Transverse colon (tissue), 3 donors: ENCODE measurements at regions not wholly inside any gene's neighbourhood (a gene's known extent, or its start where the extent isn't known, plus 50 kb on each side); places are given as distances from the start of the nearest gene placed in this dataset.

ENCODE experiments used
- EP300 ChIP-seq: sonication (generic); formaldehyde crosslinking; IDR thresholded peaks from one replicate; pipeline ENCODE4 v1.6.1; 2017; ENCODE audit warnings: antibody characterized with exemption, low read depth
- TF ChIP-seq, protein P1 (sequence below), 5 experiments: fragments of 200-600 bp in 3 of 5; fragments of 450-650 bp in 2 of 5; sonication (generic) in 3 of 5; IDR thresholded peaks; 1 replicate in 2 of 5; 2 replicates in 3 of 5; pipeline ENCODE4 v1.5.1; 2016 to 2017; ENCODE audit warnings: antibody characterized with exemption in 5 of 5, inconsistent platforms in 3 of 5, mild to moderate bottlenecking in 2 of 5, moderate library complexity in 1 of 5

GRCh38 chr5:110195288-110195687 lies 505.6 kb downstream of the MAN2A1 start:
- TF ChIP-seq, protein P1, sequence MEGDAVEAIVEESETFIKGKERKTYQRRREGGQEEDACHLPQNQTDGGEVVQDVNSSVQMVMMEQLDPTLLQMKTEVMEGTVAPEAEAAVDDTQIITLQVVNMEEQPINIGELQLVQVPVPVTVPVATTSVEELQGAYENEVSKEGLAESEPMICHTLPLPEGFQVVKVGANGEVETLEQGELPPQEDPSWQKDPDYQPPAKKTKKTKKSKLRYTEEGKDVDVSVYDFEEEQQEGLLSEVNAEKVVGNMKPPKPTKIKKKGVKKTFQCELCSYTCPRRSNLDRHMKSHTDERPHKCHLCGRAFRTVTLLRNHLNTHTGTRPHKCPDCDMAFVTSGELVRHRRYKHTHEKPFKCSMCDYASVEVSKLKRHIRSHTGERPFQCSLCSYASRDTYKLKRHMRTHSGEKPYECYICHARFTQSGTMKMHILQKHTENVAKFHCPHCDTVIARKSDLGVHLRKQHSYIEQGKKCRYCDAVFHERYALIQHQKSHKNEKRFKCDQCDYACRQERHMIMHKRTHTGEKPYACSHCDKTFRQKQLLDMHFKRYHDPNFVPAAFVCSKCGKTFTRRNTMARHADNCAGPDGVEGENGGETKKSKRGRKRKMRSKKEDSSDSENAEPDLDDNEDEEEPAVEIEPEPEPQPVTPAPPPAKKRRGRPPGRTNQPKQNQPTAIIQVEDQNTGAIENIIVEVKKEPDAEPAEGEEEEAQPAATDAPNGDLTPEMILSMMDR (IDR thresholded peaks at IDR 0.05) = no peak
- TF ChIP-seq EP300 = no peak
